ENCODE measurements at regions not wholly inside any gene's neighbourhood (a gene's known extent, or its start where the extent isn't known, plus 50 kb on each side); places are given as distances from the start of the nearest gene placed in this dataset.

DNA sequence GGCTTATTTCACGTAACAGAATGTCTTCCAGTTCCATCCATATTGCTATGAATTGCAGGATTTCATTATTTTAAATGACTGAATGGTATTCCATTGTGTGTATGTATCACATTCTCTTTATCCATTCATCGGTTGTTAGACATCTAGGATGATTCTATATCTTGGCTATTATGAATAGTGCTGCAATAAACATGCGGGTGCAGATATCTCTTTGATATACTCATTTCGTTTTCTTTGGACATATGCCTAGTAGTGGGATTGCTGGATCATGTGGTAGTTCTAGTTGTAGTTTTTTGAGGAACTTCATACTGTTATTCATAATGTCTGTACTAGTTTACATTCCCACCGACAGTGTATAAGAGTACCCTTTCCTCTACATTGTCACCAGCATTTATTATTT lies 460.5 kb downstream of the MAN2A1 start:
- TF ChIP-seq, protein P1, sequence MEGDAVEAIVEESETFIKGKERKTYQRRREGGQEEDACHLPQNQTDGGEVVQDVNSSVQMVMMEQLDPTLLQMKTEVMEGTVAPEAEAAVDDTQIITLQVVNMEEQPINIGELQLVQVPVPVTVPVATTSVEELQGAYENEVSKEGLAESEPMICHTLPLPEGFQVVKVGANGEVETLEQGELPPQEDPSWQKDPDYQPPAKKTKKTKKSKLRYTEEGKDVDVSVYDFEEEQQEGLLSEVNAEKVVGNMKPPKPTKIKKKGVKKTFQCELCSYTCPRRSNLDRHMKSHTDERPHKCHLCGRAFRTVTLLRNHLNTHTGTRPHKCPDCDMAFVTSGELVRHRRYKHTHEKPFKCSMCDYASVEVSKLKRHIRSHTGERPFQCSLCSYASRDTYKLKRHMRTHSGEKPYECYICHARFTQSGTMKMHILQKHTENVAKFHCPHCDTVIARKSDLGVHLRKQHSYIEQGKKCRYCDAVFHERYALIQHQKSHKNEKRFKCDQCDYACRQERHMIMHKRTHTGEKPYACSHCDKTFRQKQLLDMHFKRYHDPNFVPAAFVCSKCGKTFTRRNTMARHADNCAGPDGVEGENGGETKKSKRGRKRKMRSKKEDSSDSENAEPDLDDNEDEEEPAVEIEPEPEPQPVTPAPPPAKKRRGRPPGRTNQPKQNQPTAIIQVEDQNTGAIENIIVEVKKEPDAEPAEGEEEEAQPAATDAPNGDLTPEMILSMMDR (IDR thresholded peaks at IDR 0.05), result no peak
- no peak for TF ChIP-seq POLR2A (IDR thresholded peaks at IDR 0.05)

All from adrenal gland (tissue), 5 donors.